Neural cell (in vitro differentiated cells): ENCODE measurements at regions not wholly inside any gene's neighbourhood (a gene's known extent, or its start where the extent isn't known, plus 50 kb on each side); places are given as distances from the start of the nearest gene placed in this dataset.
"Not testable (repeated sequence)": the region's sequence is repeated elsewhere in the genome, so short reads cannot be mapped to it uniquely, and the experiment has no call there.

Experiments used
- H2AFZ ChIP-seq: fragments of 200-600, 300-800 bp; sonication (generic), shearing (Covaris generic); 2 replicates; pipeline ENCODE4 v1.6.0; 2014; ENCODE audit warnings: low read depth, mild to moderate bottlenecking, antibody characterized with exemption, low read length, moderate library complexity
- H3F3A ChIP-seq: fragments of 200-600 bp; shearing (Covaris generic); 2 replicates; pipeline ENCODE4 v1.6.1; 2016; ENCODE audit warnings: mild to moderate bottlenecking, moderate library complexity, mixed read lengths, antibody characterized with exemption, low read length; ENCODE audit not compliant: insufficient read depth, poor library complexity, severe bottlenecking
- H3K27ac ChIP-seq: fragments of 200-600, 300-800 bp; sonication (generic), shearing (Covaris generic); 2 replicates; pipeline ENCODE4 v1.5.1; 2014; ENCODE audit warnings: mild to moderate bottlenecking, low read length, moderate library complexity
- H3K27me3 ChIP-seq: fragments of 300-800, 200-600 bp; sonication (generic), shearing (Covaris generic); 2 replicates; pipeline ENCODE4 v1.6.0; 2014; ENCODE audit warnings: mild to moderate bottlenecking, low read depth, low read length, moderate library complexity; ENCODE audit not compliant: insufficient read depth
- H3K36me3 ChIP-seq: fragments of 300-800, 200-600 bp; sonication (generic), shearing (Covaris generic); 2 replicates; pipeline ENCODE4 v1.5.1; 2014; ENCODE audit warnings: mild to moderate bottlenecking, antibody characterized with exemption, low read length, moderate library complexity; ENCODE audit not compliant: insufficient read depth
- H3K4me2 ChIP-seq: fragments of 300-800, 200-600 bp; sonication (generic), shearing (Covaris generic); 2 replicates; pipeline ENCODE4 v1.6.0; 2014; ENCODE audit warnings: mild to moderate bottlenecking, low read length
- H3K4me3 ChIP-seq: fragments of 300-800, 200-600 bp; sonication (generic), shearing (Covaris generic); 2 replicates; pipeline ENCODE4 v1.5.1; 2014; ENCODE audit warnings: mild to moderate bottlenecking, low read length, moderate library complexity
- H3K79me2 ChIP-seq: fragments of 200-600 bp; shearing (Covaris generic); replicated peaks from 2 replicates; pipeline ENCODE4 v1.6.0; 2014; ENCODE audit warnings: mild to moderate bottlenecking, low read length, moderate library complexity; ENCODE audit not compliant: insufficient read depth
- H3K9ac ChIP-seq: fragments of 300-800, 200-600 bp; sonication (generic), shearing (Covaris generic); 2 replicates; pipeline ENCODE4 v1.6.1; 2016; ENCODE audit warnings: mild to moderate bottlenecking, low read length, mixed read lengths
- H3K9me2 ChIP-seq: fragments of 200-600 bp; shearing (Covaris generic); 2 replicates; pipeline ENCODE4 v1.6.1; 2016; ENCODE audit warnings: mild to moderate bottlenecking, low read length, mixed read lengths; ENCODE audit not compliant: insufficient read depth
- H3K9me3 ChIP-seq: fragments of 200-600, 300-800 bp; sonication (generic), shearing (Covaris generic); 2 replicates; pipeline ENCODE4 v1.6.1; 2016; ENCODE audit warnings: mild to moderate bottlenecking, mixed run types, low read length, moderate library complexity, mixed read lengths
- H4K20me1 ChIP-seq: fragments of 200-600 bp; shearing (Covaris generic); 2 replicates; pipeline ENCODE4 v1.6.1; 2016; ENCODE audit warnings: mild to moderate bottlenecking, mixed run types; ENCODE audit not compliant: insufficient read depth
- CTCF ChIP-seq: fragments of 450-650 bp; IDR thresholded peaks from 2 replicates; pipeline ENCODE4 v1.5.1; 2014; ENCODE audit warnings: antibody characterized with exemption, mild to moderate bottlenecking, moderate library complexity; ENCODE audit not compliant: poor library complexity, severe bottlenecking
- EP300 ChIP-seq: fragments of 450-650 bp; conservative IDR thresholded peaks from 2 replicates; pipeline ENCODE4 v1.6.1; 2014; ENCODE audit warnings: antibody characterized with exemption, mild to moderate bottlenecking, moderate library complexity; ENCODE audit not compliant: poor library complexity, severe bottlenecking
- EZH2 ChIP-seq: fragments of 200-600, 300-800 bp; shearing (Covaris generic), sonication (generic); IDR thresholded peaks from 2 replicates; pipeline ENCODE4 v1.6.1; 2014; ENCODE audit warnings: antibody characterized with exemption, low read length, borderline replicate concordance, mild to moderate bottlenecking; ENCODE audit not compliant: insufficient read depth, poor library complexity, severe bottlenecking
- MXI1 ChIP-seq: fragments of 450-650 bp; conservative IDR thresholded peaks from 2 replicates; pipeline ENCODE4 v1.6.1; 2014; ENCODE audit warnings: antibody characterized with exemption, mild to moderate bottlenecking; ENCODE audit not compliant: poor library complexity, severe bottlenecking
- POLR2AphosphoS5 ChIP-seq: IDR thresholded peaks from 2 replicates; pipeline ENCODE4 v1.6.1; 2012
- RAD21 ChIP-seq: fragments of 450-650 bp; conservative IDR thresholded peaks from 2 replicates; pipeline ENCODE4 v1.6.1; 2014; ENCODE audit warnings: antibody characterized with exemption, mild to moderate bottlenecking, moderate library complexity
- REST ChIP-seq: IDR thresholded peaks from 2 replicates; pipeline ENCODE4 v1.6.1; 2012; ENCODE audit warnings: borderline replicate concordance
- SMC3 ChIP-seq: fragments of 450-650 bp; conservative IDR thresholded peaks from 2 replicates; pipeline ENCODE4 v1.6.1; 2014; ENCODE audit warnings: antibody characterized with exemption, mild to moderate bottlenecking, moderate library complexity; ENCODE audit not compliant: poor library complexity
- TAF1 ChIP-seq: IDR thresholded peaks from 2 replicates; pipeline ENCODE4 v1.6.1; 2012; ENCODE audit warnings: low read depth

GRCh38 chr11:64437426-64437825 is 78.5 kb downstream of the RPS6KA4 start (continued):
- no peak for TF ChIP-seq MXI1

DNA sequence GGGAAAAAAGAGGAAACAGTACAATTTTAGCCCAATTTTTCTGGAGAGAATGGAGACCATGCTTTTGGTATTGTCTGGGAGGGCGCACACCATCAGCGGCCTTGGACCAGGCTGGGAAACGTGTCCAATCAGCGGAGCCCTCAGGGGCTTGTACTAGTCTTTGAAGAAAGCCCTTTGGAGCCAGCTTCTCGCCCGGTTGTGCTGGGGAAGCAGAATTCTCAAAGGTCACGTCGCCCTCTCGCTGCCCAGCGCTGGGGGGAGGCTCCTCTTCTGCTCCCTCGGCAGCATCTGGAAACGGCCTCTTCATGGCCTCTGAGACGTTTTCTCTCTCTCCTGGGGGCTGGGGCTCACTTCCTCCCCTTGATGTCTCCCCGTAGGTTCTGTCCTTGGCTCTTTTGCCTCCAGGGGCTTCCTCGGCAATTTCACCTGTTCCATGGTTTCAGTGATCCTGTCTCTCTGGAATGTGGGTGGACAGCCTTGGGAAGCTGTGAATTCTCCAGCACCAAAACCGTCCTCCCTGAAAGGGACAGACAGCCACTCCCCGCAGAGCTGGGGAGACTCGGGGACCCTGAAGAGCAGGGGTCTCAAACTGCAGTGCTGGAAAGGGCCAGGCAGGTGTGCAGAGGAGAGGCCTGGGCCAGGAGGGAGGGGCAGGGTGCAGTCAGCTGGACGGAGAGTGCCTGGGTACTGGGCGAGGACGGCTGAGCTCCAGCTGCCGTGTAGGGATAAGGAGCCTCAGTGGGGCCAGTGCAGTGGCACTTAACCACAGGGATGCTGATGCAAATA is 80.2 kb downstream of the RPS6KA4 start:
- no peak overlapping the region for H2AFZ ChIP-seq
- H4K20me1 ChIP-seq = no peaks in the 10 kb centered on the region
- H3F3A ChIP-seq = no peaks in the 10 kb centered on the region

GRCh38 chr11:64439772-64440491 is 81.0 kb downstream of the RPS6KA4 start:
- H3K4me2 ChIP-seq, H3K4me3 ChIP-seq, H3K9me3 ChIP-seq, H2AFZ ChIP-seq, H3K79me2 ChIP-seq, H3K27me3 ChIP-seq, H3K9me2 ChIP-seq, H3F3A ChIP-seq, H3K36me3 ChIP-seq, H4K20me1 ChIP-seq, H3K9ac ChIP-seq, H3K27ac ChIP-seq: not testable (repeated sequence)

More for the DNA sequence above, 80.2 kb downstream of the RPS6KA4 start:
- TF ChIP-seq REST (no peak), MXI1 (no peak), EZH2 (no peak), RAD21 (no peak), EP300 (no peak), POLR2AphosphoS5 (no peak), CTCF (no peak), SMC3 (no peak), TAF1 (no peak)
- Histone ChIP-seq H3K4me3 (no peak overlapping the region), H3K79me2 (no peaks in the 10 kb centered on the region), H3K9me3 (no peaks in the 10 kb centered on the region), H3K27ac (no peak overlapping the region), H3K27me3 (no peaks in the 10 kb centered on the region), H3K9ac (no peak overlapping the region), H3K9me2 (no peaks in the 10 kb centered on the region), H3K4me2 (no peak overlapping the region), H3K36me3 (no peaks in the 10 kb centered on the region)
